ENCODE measurements at regions not wholly inside any gene's neighbourhood (a gene's known extent, or its start where the extent isn't known, plus 50 kb on each side); places are given as distances from the start of the nearest gene placed in this dataset.
"Not testable (repeated sequence)": the region's sequence is repeated elsewhere in the genome, so short reads cannot be mapped to it uniquely, and the experiment has no call there.

DNA sequence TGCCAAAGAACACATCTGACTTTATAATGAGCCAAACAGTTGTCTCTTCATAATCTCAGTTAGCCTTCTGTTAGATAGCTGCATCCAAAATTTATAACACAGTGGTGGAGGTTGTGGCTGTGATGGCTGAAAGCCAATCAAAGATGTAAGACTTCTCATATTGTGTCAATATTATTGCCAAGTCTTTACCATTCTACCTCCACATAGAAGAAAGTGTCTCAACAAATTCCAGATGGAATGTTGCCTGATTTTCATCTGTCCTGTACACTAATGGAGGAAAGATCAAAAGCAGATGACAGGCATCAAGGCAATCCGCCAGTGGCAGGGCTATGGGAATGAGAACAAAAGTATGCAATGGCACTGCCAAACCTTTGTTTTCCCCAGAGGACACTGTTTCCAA, 813.1 kb upstream of the NOVA1 start:
- no peak for FAIRE-seq

DNA sequence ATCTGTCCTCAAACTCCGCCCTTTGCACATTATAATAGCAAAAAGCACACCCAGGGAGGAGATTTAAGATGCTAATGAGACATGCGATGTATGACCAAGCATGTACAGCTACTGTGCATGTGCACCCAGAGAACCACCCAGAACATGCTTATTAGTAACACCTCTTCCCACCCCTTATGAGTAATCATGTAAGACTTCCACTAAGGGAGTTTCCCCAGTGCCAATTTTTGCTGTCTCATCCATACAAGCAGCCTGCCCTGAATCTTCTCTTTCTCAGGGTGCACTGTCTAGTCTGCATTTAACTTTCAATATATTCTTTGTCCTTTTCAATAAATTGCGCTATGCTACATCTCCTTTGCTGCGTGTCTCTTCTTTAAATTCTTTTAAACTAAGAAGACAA, 830.0 kb upstream of the NOVA1 start:
- FAIRE-seq = no peak

DNA sequence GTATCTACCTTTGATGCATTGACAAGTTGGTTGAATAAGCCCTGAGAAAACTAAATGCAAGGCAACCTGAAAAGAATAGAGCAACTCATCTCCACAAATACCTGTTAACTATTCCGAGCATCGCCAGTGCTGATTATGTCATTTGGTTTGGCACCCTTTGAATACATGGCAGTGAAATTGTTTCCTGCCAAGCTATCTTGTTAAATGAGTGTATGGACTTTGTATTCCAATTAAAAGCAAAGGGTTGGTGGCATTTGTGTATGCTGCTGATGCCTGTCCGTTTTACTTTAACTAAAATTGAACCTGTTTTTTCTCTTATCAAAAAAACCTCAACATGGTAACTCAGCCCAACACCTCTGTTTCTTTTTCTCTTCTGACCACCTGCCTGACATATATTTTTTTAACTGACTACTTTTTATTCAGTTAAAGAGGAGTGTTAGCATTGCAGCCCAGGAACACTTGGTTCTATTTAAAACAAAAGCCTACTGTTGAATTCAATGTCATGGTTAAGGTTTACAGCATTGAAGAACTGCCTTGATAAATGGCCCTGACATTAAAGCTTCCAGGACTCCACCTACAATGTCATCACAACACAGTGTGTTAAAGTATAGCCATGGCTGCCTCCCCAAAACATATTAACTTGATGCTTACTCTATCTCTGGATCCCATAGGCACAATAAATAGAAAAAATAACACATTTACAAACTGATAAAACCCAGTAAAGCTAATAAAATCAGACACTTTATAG, 838.3 kb upstream of the NOVA1 start:
- FAIRE-seq = no peak

DNA sequence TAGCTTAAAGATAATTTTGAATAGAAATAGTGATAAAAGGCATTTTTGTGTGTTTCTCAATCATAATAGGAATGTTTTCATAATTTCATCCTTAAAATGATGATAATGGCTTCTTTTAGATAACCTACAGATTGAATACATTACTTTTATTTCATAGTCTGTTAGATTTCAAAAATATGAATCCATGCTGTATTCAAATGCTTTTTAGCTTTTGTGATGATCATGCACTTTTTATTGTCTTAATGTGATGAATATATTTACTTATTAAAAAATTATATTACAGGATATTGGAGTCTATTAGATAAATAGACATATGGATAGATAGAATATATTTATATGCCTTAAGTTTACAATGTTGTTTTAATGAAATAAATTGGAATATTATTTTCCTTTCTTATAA, 886.8 kb upstream of the NOVA1 start:
- FAIRE-seq = no peak

DNA sequence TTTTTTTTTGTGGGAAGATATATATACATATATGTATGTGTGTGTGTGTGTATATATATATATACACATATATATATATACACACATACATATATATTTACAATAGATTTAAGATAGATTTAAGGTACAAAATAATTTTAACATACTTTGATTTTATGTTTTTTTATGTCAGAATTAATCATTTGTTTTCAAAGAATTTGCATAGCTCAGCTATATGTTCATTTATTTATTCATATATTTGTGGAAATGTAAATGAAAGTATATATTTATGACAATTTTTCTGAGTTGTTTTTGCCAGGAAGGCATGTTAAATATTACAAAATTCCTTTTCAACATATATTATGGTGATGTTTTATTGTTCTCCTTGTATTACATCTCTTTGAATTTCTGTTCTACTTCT, 887.4 kb upstream of the NOVA1 start:
- peak; percentile 85 for FAIRE-seq

DNA sequence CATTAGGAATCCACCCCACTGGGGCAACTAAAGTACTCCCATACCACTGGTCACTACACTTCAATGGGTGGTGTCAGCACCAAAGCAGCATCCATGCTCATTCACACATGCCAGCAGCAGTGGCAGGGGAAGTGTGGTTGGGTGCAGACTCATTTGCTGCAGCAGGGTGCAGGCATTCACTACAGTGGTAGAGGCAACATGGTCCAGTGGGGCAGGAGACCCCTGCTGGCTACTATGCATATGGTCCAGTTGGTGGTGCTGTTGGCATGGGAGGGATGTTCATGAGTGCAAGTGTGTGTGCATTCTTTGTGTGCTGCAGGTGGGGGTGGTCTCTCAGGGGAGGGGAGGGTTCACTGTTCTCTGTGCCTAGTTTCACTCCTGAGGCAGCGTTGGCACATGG, 908.4 kb upstream of the NOVA1 start:
- no peak for FAIRE-seq

DNA sequence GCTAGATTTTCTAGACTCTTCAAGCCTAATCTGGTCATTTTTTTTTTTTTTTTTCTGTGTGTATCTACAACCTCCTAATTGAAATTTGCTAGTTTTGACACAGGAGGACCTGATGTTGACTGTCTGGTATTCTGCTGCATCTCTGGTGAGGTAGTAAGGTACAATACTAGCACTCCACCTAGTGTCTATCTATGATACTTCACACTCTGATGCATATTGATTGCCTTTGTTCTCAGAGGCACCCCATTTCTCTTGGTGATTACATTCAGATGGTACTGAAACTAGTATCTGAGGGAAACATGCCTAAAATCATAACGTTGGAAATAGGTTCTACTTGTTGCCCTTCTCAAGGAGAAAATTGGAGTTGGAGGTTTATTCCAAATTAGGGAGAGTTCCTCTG, 930.5 kb upstream of the NOVA1 start:
- no peak for FAIRE-seq

DNA sequence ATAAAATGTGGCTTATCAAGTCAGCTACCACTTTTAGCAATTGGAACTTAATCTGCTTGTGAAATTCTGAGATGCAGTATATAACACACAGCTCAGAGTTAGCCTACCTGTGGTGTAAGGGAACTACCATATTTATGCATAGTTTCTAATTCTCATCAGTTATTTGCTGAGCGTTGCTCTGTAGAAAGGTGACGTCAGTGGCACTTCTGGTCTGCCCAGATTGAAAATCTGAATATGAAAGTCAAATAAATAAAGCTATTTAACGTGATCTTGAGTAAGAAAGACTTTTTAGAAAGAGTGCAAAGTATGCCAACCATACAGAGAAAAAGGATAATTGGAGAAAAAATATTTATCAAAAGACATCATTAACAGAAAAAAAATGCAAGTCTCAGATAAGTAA, 938.9 kb upstream of the NOVA1 start:
- no peak for FAIRE-seq

DNA sequence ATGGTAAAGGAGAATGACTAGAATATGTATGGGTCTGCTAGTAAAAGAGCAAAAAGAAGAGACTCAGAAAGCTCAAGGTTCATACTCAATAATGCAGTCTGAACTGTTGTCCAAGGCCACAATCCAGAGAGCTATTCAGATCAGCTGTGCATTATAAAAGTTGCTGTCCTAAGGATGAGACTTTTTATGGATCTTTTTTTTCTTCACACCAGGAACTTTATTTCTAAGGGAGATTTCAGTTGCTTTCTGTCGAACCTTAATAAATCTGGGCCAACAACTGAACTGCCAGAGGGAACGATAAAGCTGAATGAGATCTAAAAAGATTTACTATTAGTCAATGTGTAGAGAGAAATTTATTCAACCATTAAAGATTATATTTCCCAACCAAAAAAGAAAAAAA, 948.3 kb upstream of the NOVA1 start:
- FAIRE-seq = no peak

DNA sequence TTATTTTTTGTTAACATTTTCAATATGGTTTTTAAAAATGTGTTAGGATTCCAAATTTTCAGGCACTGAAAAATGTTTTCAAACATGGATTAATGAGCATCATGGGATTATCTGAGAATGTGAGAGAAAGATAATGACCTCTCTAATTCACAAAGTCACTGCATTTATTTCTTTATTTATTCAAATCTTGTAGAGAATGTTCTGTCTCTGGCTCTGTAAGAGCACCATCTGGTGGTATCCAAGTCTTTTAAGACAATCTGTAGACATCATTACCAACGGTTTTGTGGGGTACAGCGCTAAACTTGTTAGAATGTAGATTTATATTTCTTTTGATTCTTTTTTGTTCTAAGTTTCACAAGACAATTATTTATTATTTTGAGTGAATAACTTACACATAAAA, 956.0 kb upstream of the NOVA1 start:
- peak; percentile 83 for FAIRE-seq

DNA sequence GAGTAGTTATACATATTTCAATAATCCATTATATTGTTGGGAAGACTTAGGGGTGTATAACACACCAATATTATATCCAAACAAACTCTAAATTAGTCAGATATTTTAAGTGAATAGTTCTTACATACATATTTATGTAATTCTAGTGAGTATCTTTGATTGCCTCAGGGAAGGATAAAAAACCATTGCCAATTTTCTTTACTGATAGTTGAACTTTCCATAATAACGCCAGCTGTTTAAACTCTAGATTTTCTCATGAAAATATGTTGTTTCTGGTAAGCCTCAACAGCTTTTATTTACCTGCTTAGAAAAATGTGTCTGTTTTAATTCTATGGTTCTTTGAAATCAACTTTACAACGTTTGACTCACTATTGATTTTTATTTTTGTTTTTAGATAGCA, 959.6 kb upstream of the NOVA1 start:
- FAIRE-seq = no peak

DNA sequence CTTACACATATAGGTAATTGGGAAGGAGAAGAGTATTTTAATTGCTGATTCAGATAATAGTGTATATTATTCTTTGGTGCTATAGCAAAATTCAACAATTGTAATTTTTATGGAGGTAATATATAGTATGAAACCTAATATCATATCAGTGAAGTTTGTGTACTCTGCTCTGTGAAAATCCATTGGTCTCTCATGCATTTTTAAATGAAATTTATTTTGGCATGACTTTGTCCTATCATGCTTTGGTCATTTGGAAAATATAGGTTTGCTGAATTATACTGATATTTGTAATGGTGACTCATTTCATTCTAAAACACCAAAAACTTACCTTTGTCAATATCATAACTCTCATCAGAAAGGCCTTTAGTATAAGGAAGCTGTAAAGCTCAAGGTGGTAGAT, 962.0 kb upstream of the NOVA1 start:
- FAIRE-seq = no peak

DNA sequence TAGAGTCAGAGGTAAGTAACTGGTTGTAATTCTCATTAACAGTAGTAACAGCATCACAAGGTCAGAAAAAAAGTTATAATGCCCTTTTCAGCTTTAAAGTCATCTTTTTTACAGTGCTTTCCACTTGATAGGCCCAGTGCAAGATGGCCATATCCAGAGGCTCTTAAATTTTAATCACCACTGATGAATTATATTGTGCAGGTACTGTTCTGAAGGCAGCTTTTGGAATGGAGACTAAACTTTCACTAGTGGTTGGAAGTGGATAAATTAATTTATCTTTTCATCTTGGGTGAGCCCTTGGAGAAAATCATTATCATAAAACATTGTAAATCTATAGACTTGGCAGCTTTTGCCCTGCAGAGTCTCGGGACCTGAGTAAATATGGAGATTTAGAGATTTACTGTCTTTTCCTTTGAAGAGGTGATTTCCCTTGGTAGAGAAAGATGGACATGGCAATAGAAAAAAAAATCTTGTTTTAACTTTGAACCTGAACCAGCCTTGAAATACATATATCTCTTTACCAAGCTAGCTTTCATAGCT, 969.1 kb upstream of the NOVA1 start:
- no peak for FAIRE-seq

DNA sequence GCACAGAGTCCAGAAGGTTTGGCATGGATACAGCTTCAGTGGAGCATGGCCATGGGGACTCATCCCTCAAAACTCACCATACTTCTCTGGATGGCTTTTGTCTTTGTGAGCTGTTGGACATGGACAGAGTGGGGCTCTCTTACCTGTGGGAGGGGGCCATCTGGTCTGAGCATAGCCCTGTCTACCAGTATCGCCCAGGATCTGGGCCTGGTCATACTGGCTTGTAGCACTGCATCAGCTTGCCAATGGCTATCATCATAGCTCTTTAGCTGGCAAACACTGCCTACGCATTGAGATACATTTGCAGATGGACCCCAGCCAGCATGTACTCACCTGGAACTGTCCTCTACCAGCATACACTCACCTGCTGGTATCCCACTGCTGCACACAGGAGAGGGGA, 975.2 kb upstream of the NOVA1 start:
- FAIRE-seq = no peak

DNA sequence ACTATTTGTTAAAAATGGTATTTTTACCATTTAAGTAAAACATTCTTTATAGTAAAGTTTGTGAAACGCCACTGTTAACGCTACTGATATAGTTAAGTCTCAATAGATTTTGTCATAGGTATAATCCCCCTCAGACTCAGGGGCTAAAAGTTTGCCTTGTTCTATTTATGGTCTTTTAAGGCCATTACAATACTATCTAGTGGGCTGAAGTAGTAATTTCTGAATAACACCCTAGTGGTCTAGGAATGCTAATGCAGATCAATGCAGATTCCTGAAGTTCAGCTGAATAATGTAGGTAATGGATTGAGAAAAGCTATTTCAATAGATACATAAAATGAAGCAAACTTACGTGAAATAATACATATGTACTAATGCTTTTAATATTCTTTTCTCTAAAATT, 989.3 kb upstream of the NOVA1 start:
- FAIRE-seq = no peak

DNA sequence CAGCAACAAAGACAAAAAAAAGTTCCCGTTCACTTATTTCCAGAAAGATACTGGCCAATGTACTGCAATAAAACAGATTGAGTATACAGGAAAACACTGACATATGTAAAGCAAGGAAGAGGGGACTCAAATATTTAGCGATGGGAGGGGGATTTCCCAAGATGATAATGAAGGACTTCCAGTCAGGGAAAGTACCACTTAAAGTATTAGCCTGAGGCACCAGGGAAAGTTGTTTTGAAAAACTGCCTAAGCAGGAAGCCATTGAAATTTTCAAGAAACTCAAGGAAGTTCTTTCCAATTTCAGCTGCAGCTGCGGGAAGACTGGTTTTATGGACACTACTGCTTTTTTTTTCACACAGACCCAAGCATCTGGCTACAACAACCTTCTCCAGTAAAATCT, 1007.4 kb upstream of the NOVA1 start:
- FAIRE-seq = no peak

DNA sequence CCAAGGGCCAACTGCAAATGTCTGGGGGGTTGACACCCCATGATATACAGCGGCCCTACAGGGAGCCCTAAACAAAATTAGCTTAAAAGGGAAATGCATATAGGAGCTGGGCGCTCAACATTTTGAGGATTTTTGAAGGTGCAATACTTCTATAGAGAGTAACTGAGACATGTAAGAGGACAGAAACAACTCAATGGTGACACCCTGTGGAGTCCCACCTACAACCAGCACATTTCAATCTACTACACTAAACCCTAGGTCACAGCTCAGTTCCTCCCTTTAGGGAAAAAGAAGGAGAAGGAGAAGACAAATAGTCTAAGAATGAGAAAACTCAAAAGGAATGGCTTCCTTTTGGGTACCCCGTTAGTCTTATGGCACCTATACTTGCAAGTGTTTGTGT, 1010.5 kb upstream of the NOVA1 start:
- FAIRE-seq = no peak

DNA sequence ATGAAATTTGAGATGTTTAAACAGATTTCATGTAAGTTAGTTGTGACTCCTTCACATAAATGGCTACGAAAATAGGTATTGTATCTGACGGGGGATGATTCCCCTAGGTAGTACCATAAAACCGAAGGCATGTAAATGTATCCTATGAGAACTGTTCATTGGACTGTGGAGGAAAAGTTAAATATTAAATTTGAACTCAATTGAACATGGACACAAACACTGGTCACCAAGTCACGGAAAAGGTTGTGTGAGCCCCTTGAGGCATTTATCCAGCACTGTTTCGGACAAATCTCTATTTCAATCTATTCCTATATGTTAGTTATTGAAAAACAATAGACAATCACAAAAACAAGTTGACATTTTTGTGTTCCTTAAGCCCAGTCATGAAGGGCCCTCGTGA, 1014.3 kb upstream of the NOVA1 start:
- no peak for FAIRE-seq

DNA sequence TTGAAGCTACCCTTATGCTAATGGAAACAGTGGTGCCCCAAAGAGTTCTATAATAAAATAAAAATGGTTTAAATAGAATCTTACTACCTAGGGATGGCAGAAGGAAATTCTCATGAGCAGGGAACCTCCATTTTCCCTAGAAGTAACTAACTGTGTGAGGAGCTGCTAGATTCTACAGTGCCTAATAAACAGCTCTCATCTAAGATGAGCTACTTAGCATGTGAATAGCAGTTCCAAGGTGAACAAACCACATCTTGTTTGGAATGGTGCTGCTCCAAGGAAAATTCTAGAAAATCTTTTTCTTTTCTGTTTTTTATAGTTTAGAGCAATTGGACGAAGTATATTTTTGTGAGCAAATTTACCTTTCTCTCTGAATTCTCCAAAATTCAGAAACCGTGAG, 1015.3 kb upstream of the NOVA1 start:
- no peak for FAIRE-seq

DNA sequence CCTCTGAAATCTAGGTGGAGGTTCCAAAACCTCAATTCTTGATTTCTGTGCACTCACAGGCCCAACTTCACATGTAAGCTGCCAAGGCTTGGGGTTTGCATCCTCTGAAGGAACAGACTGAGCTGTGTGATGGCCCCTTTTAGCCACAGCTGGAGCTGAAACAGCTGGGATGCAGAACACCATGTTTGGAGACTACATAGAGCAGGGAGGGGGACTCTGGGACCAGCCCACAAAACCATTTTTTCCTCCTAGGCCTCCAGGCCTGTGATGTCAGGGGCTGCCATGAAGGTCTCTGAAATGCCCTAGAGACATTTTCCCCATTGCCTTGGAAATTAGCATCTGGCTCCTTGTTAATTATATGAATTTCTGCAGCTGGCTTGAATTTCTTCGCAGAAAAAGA, 1025.9 kb upstream of the NOVA1 start:
- no peak for FAIRE-seq

DNA sequence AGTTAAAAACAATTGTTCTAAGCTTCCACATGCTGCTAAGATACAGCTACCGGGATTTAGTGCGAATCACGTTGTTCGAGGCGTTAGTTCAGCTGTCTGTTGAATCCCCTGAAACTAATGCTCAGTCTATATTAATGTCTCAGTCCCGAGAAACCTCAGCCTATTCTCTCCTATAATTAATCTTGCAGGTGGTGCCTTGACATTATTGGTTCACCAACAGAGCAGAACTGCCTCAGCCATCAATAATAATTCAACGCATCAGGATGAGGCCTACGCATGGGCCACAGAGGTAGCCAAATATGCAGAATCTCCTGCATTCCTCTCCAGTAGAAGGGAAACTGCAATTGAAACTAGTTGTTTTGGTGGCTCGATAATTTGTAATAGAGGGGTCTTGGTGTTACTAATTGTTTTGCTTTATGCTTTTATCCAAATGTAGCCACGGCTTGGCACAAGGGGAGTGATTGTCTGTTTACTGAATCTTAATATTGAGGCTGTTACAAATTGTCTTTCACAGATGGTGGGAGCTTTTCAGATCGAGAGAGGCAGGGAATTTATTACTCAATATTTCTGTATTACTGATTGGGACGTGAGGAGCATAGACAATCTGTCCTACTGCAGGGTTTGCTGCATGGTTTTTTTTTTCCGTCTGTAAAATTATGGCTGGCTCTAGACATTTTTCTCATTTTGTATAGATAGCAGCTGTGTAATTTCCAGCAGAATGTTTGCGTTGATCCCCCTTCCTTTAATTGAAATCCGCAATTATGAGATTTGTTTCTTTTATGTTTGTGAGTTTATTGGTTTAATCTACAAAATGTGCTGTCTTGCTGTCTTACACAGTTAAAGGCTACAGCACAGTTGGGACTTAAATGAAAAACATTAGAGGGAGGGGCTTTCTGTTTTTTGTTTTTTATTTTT, 1036.5 kb upstream of the NOVA1 start:
- FAIRE-seq = no peak

DNA sequence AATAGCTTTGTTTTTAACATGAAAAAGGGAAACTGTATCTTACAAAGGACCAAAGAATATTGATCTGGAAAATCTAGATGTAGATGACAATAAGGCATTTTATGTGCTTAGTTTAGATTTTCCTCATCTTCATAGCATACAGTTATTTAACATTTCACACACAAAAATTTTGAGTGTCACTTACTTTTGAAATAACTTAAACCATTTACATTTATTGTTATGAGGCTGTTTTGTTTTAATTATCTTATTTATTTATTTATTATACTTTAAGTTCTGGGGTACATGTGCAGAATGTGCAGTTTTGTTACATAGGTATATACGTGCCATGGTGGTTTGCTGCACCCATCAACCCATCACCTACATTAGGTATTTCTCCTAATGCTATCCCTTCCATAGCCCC, 1042.9 kb upstream of the NOVA1 start:
- FAIRE-seq = not testable (repeated sequence)

DNA sequence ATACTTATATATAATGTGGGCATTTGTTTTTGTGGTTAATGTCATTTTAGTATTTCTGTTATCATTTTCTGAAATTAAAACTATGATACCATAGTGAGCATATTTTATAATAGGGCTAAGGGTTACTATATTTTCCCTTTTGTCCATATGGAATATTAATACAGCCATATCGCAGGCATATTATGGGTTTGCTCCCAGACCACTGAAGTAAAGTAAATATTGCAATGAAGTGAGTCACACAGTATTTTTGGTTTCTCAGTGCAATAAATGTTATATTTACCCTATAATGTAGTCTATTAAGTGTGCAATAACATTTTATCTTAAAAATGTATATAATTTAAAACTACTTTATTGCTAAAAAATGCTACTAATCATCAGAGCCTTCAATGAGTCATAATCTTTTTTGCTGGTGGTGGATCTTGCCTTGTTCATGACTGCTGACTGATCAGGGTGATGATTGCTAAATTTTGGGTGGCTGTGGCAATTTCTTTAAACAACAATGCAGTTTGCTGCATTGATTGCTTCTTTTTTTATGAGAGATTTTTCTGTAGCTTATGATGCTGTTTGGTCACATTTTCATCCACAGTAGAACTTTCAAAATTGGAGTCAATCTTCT, 1044.5 kb upstream of the NOVA1 start:
- FAIRE-seq = no peak

DNA sequence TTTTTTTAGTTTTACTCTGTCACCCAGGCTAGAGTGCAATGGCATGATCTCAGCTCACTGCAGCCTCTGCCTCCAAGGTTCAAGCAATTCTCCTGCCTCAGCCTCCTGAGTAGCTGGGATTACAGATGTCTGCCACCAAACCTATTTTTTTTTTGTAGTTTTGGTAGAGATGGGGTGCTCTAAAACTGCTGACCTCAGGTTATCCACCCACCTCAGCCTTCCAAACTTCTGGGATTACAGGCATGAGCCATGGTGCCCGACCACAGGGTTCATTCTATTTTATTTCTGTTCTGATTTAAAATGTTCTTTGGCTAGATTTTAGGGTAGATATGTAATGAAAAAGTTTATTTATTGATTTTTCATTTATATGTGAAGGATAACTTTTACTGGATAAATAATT, 1062.8 kb upstream of the NOVA1 start:
- FAIRE-seq = no peak

Measured in A204.1 (cell line).